EL (cell line): ENCODE measurements at regions not wholly inside any gene's neighbourhood (a gene's known extent, or its start where the extent isn't known, plus 50 kb on each side); places are given as distances from the start of the nearest gene placed in this dataset.
A peak's percentile ranks its signal among the peaks of the same experiment; 100 is the strongest.
"Not testable (repeated sequence)": the region's sequence is repeated elsewhere in the genome, so short reads cannot be mapped to it uniquely, and the experiment has no call there.

Experiments
- DNase-seq: peaks from one replicate; pipeline ENCODE4 v3.0.0-alpha.2; 2016

GRCh38 chr20:19027971-19028370, 184.5 kb upstream of the SLC24A3 start:
- DNase-seq, result no peak

GRCh38 chr20:19041787-19042186, 170.7 kb upstream of the SLC24A3 start:
- DNase-seq, result no peak

GRCh38 chr20:19045371-19045770, 167.1 kb upstream of the SLC24A3 start:
- DNase-seq, result no peak

GRCh38 chr20:19047040-19047950, 165.1 kb upstream of the SLC24A3 start:
- DNase-seq, result no peak

GRCh38 chr20:19047951-19048296, 164.5 kb upstream of the SLC24A3 start:
- no peak for DNase-seq

GRCh38 chr20:19048995-19049501, 163.4 kb upstream of the SLC24A3 start:
- no peak for DNase-seq

DNA sequence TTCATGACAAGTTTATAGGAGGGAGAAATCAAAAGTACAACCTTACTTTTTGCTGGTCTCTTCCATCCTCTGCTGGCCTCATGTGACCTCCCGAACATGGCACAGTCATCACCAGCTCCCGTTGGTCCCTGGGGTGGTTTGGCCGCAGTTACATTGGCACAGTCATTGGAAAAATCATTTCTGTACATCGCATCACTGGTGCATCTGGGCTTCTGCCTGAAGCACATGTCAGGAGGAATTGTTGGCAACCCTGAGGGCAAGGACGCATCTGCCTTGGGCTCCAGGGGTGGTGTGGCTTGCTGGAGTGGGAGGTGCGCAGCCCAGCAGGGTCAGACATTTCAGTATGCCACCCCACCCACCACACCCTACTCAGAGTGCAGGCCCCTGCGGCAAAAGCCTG, 162.9 kb upstream of the SLC24A3 start:
- DNase-seq, result no peak

DNA sequence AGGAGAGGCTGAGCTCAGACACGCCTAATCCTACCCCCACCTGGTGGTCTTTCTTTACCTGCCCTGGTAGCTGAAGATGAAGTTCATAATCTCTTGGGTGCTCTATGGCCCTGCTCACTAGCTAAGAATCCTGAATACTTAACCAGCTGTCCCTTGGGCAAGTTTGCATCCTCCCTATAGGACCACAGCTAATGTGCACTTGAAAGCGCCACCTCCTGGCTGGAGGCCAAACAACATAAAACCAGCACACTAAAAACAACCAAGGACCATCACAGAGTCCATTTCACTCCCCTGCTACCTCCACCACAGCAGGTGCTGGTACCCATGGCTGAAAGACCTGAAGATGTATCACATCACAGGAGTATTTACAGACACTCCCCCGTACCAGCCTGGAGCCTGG, 155.5 kb upstream of the SLC24A3 start:
- DNase-seq, result no peak

- not testable (repeated sequence) for DNase-seq
Observed at GRCh38 chr20:19064788-19065187, 147.7 kb upstream of the SLC24A3 start.

DNA sequence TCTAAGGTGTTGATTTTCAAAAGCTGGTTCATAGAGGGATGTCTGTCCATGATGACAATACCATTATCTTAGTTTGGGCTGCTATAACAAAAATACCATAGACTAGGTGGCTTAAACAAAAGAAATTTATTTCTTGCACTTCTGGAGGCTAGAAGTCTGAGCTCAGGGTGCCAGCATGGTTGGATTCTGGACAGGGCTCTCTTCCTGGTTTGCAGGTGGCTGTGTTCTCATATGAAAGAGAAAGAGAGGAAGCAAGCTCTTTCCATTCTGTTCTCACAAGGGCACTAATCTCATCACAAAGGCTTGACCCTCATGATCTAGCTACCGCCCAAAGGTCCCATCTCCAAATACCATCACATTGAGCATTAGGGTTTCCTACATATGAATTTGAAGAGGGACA, 144.5 kb upstream of the SLC24A3 start:
- no peak for DNase-seq

- DNase-seq, result no peak
Observed at GRCh38 chr20:19070026-19070425, 142.4 kb upstream of the SLC24A3 start.

GRCh38 chr20:19070681-19071445, 141.6 kb upstream of the SLC24A3 start:
- DNase-seq, result no peak

DNA sequence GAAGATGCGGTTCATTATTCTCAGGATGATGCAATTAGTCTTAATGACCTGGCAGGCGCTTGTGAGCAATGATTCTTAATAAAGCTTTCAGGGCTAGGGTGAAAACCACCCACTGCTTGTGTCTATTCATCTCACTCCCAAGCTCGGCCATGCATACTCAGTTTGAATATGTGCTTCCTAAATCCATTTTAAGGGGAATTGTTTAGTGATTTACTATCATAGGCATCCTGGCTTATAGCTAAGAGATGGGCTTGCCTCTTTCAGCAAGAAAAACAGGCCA, 141.1 kb upstream of the SLC24A3 start:
- DNase-seq, result no peak

GRCh38 chr20:19071902-19072498, 140.4 kb upstream of the SLC24A3 start:
- DNase-seq, result no peak

DNA sequence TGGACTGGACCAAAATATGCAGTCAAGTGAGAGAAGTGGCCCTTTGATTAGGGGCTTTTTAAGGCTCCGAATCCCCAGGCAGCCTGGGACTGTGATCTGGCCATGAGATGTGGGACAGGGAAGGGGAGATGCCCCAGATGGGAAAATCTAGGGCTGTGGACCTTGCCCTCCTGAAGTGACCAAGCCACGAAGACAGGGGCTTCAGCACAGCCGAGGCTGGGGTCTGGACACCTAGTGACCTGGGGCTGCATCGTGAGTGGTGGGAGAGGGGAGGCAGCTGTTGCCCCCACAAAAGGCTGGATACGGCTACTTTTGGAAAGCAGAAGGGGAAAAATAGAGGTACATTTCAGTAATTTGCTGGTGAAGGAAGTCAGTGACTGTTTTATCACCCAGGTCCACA, 139.5 kb upstream of the SLC24A3 start:
- DNase-seq, result no peak

DNA sequence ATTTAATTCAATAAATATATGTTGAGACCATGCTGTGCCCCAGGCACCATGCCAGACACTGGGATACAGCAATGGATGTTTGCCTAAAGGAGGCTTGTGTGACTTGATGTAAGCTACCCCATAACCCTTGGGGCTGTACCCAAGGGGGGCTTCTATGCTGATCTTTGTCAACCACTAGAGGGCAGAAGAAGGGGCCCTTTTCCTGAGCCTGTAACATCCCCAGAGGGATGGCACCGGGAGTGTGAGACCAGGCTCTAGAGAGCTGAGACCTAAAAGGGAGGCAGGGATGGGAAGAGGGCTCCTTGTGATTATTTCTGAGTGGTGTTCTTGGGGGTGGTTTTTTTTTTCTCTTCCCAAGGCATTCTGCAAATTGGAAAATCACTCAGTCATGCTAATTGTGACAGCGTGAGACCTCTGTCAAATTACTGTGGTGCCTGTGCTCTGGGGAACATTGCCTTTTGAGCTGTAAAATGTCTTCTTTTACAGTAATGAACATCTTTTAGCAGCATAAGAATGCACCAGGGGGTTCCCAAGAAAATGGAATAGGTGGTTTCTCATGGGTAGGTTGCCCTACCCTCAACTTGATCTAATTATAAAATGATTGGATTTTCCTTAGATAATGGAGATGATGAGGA, 138.7 kb upstream of the SLC24A3 start:
- peak; percentile 4 for DNase-seq

GRCh38 chr20:19074356-19074755, 138.1 kb upstream of the SLC24A3 start:
- DNase-seq, result no peak

- no peak for DNase-seq
Observed at GRCh38 chr20:19074828-19075516, 137.5 kb upstream of the SLC24A3 start.

DNA sequence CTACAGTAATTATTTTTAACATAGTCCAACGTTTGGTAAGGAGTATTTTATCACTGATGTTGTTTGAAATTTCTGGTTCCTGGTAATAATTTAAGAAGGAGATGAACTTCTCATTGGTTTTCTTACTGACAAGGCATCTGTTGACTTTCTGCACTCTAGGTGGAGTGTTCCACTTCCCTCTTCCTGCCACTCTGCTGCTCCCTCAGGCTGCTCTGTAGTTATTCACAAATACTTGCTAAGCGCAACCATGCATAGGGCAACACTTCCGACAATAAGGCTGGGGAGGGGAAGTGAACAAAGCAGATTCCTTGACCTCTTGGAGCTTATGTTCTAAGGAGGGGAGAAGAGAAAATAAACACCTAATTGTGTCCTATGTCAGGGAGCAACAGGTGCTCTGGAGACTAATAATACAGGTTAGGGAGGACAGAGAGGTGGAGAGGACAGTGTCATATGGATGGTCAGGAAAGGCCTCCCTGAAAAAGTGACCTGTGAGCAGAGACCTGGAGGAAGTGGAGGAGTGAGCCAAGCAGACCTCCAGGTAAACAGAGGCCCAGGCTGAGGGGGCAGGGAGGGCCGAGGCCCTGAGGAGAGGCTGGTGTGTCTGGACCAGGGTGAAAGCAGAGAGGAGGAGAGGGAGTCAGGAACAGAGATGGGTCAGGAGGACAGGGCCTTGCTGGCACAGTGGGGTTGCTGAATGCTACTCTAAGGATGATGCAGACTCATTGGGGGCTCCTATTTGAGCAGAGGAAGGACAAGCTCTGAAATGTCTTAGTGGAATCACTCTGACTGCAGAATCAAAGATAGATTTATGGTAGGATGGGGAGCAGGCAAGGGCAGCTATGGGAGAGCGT, 134.8 kb upstream of the SLC24A3 start:
- no peak for DNase-seq

DNA sequence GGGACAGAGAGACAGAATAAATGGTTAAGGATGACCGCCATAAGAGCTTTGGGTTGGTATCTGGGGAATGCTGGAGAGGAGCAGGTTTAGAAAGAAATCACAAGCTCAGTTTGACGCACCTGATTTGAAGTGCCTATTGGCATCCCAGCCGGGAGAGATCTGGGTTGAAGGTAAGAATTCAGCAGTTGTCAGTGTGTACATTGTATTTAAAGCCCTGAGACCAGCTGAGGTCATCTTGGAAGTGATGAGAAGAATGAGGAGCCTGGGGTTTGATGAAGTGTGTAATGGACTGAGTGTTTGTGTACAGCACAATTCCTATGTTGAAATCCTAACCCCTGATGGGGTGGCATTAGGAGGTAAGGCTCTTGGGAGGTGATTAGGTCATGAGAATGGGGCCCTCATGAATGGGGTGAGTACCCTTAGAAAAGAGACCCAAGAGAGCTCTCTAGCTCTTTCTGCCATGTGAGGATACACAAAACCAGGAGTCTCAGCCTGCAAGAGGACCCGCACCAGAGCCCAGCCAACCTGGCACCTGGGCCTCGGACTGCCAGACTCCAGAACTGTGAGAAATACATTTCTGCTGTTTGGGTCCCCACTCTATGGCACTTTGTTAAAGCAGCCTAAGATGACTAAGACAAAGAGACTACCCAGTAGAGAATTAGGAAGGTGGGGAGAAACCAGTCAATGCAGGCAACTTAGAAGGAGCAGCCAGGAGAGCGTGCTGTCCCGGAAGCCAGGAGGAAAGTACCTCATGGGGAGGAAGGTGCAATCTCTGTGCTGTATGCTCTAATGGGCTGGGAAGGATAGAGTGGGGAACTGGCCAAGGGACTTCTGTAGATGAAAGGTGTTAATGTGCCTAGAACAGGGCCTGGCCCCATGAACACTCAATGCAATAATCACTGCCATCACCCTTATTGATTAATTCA, 133.7 kb upstream of the SLC24A3 start:
- DNase-seq, result no peak
